ENCODE measurements at regions not wholly inside any gene's neighbourhood (a gene's known extent, or its start where the extent isn't known, plus 50 kb on each side); places are given as distances from the start of the nearest gene placed in this dataset.

- TF ChIP-seq EZH2 (IDR thresholded peaks at IDR 0.05; ENCODE audit: insufficient read depth, poor library complexity, severe bottlenecking) (no peak), EZH2phosphoT487 (IDR thresholded peaks at IDR 0.05; ENCODE audit: insufficient read depth, low read depth) (no peak)
- Histone ChIP-seq H3K4me1 (ENCODE audit: insufficient read depth) (no peaks in the 10 kb centered on the region), H3K9ac (no peak overlapping the region), H3K4me2 (ENCODE audit: unreplicated experiment) (no peak overlapping the region), H3K79me2 (ENCODE audit: insufficient read depth) (no peaks in the 10 kb centered on the region), H2AFZ (no peak overlapping the region), H4K20me1 (ENCODE audit: insufficient read depth) (no peaks in the 10 kb centered on the region), H3K9me3 (ENCODE audit: low read depth) (no peaks in the 10 kb centered on the region), H3K4me3 (no peak overlapping the region), H3K27ac (no peak overlapping the region), H3K9me2 (ENCODE audit: insufficient read depth) (no peaks in the 10 kb centered on the region), H3K36me3 (ENCODE audit: low read depth) (no peaks in the 10 kb centered on the region), H3F3A (ENCODE audit: insufficient read depth) (no peaks in the 10 kb centered on the region), H3K27me3 (replicated peaks; ENCODE audit: insufficient read depth) (no peaks in the 10 kb centered on the region; the same call in 1 of the 2 replicates)
- 46 to 64% methylated on average over 3 of the region's 3 CpGs for WGBS, 2 experiments (ENCODE audit: low coverage in 1 of 2, low lambda C conversion rate in 2 of 2, missing lambda C conversion rate in 2 of 2)
- in situ Hi-C loops (cut with MboI), result no loop called here
- no peak for DNase-seq
These were observed 415.1 kb downstream of the BCAT1 start for GRCh38 chr12:24533716-24534352.

GRCh38 chr12:24530689-24531088 is 418.2 kb downstream of the BCAT1 start:
- Histone ChIP-seq H3F3A (ENCODE audit: insufficient read depth) (no peaks in the 10 kb centered on the region), H3K9ac (no peak overlapping the region), H3K4me1 (ENCODE audit: insufficient read depth) (no peaks in the 10 kb centered on the region), H3K9me2 (ENCODE audit: insufficient read depth) (no peaks in the 10 kb centered on the region), H3K4me2 (ENCODE audit: unreplicated experiment) (no peak overlapping the region), H3K9me3 (ENCODE audit: low read depth) (no peaks in the 10 kb centered on the region), H3K27ac (no peak overlapping the region), H2AFZ (no peak overlapping the region), H3K4me3 (no peak overlapping the region), H3K36me3 (ENCODE audit: low read depth) (no peaks in the 10 kb centered on the region), H4K20me1 (ENCODE audit: insufficient read depth) (no peaks in the 10 kb centered on the region), H3K79me2 (ENCODE audit: insufficient read depth) (no peaks in the 10 kb centered on the region), H3K27me3 (replicated peaks; ENCODE audit: insufficient read depth) (no peaks in the 10 kb centered on the region; the same call in 1 of the 2 replicates)
- TF ChIP-seq EZH2phosphoT487 (IDR thresholded peaks at IDR 0.05; ENCODE audit: insufficient read depth, low read depth), result no peak
- TF ChIP-seq EZH2 (IDR thresholded peaks at IDR 0.05; ENCODE audit: insufficient read depth, poor library complexity, severe bottlenecking), result no peak
- WGBS, 2 experiments (ENCODE audit: low coverage in 1 of 2, low lambda C conversion rate in 2 of 2, missing lambda C conversion rate in 2 of 2), result 12 to 17% methylated on average over 2 of the region's 2 CpGs
- DNase-seq, result no peak
- in situ Hi-C loops (cut with MboI), result no loop called here

GRCh38 chr12:24527102-24527501 is 421.8 kb downstream of the BCAT1 start:
- TF ChIP-seq EZH2phosphoT487 (IDR thresholded peaks at IDR 0.05; ENCODE audit: insufficient read depth, low read depth) (no peak), EZH2 (IDR thresholded peaks at IDR 0.05; ENCODE audit: insufficient read depth, poor library complexity, severe bottlenecking) (no peak)
- no peaks in the 10 kb centered on the region for H4K20me1 ChIP-seq (ENCODE audit: insufficient read depth)
- no peak overlapping the region for H2AFZ ChIP-seq
- no peak overlapping the region for H3K4me3 ChIP-seq
- no peak overlapping the region for H3K9ac ChIP-seq
- no peak for DNase-seq
- H3K4me2 ChIP-seq (ENCODE audit: unreplicated experiment), result no peak overlapping the region
- H3K27me3 ChIP-seq (replicated peaks; ENCODE audit: insufficient read depth), result no peaks in the 10 kb centered on the region; the same call in 1 of the 2 replicates
- no peak overlapping the region for H3K27ac ChIP-seq
- H3K4me1 ChIP-seq (ENCODE audit: insufficient read depth), result no peaks in the 10 kb centered on the region
- H3K79me2 ChIP-seq (ENCODE audit: insufficient read depth), result no peaks in the 10 kb centered on the region
- H3K9me2 ChIP-seq (ENCODE audit: insufficient read depth), result no peaks in the 10 kb centered on the region
- no peaks in the 10 kb centered on the region for H3F3A ChIP-seq (ENCODE audit: insufficient read depth)
- in situ Hi-C loops (cut with MboI), result no loop called here
- no peaks in the 10 kb centered on the region for H3K9me3 ChIP-seq (ENCODE audit: low read depth)
- H3K36me3 ChIP-seq (ENCODE audit: low read depth), result no peaks in the 10 kb centered on the region

GRCh38 chr12:24522736-24523135 is 426.2 kb downstream of the BCAT1 start:
- 20 to 22% methylated on average over 1 of the region's 1 CpG for WGBS, 2 experiments (ENCODE audit: low coverage in 1 of 2, low lambda C conversion rate in 2 of 2, missing lambda C conversion rate in 2 of 2)
- no peak for TF ChIP-seq EZH2phosphoT487 (IDR thresholded peaks at IDR 0.05; ENCODE audit: insufficient read depth, low read depth)
- no peak for TF ChIP-seq EZH2 (IDR thresholded peaks at IDR 0.05; ENCODE audit: insufficient read depth, poor library complexity, severe bottlenecking)
- H3K79me2 ChIP-seq (ENCODE audit: insufficient read depth), result no peaks in the 10 kb centered on the region
- no peaks in the 10 kb centered on the region for H3K9me3 ChIP-seq (ENCODE audit: low read depth)
- no peak overlapping the region for H3K27ac ChIP-seq
- no peaks in the 10 kb centered on the region for H3F3A ChIP-seq (ENCODE audit: insufficient read depth)
- DNase-seq, result no peak
- no peak overlapping the region for H3K4me3 ChIP-seq
- no peak overlapping the region for H3K9ac ChIP-seq
- H3K9me2 ChIP-seq (ENCODE audit: insufficient read depth), result no peaks in the 10 kb centered on the region
- in situ Hi-C loops (cut with MboI), result no loop called here
- H3K4me1 ChIP-seq (ENCODE audit: insufficient read depth), result no peaks in the 10 kb centered on the region
- no peak overlapping the region for H2AFZ ChIP-seq
- H3K36me3 ChIP-seq (ENCODE audit: low read depth), result no peaks in the 10 kb centered on the region
- H4K20me1 ChIP-seq (ENCODE audit: insufficient read depth), result no peaks in the 10 kb centered on the region
- H3K4me2 ChIP-seq (ENCODE audit: unreplicated experiment), result no peak overlapping the region
- H3K27me3 ChIP-seq (replicated peaks; ENCODE audit: insufficient read depth), result no peaks in the 10 kb centered on the region

GRCh38 chr12:24519759-24520158 is 429.1 kb downstream of the BCAT1 start:
- no peaks in the 10 kb centered on the region for H3K36me3 ChIP-seq (ENCODE audit: low read depth)
- no peaks in the 10 kb centered on the region for H3K27me3 ChIP-seq (replicated peaks; ENCODE audit: insufficient read depth)
- H4K20me1 ChIP-seq (ENCODE audit: insufficient read depth), result no peaks in the 10 kb centered on the region
- H3K27ac ChIP-seq, result no peak overlapping the region
- TF ChIP-seq EZH2 (IDR thresholded peaks at IDR 0.05; ENCODE audit: insufficient read depth, poor library complexity, severe bottlenecking) (no peak), EZH2phosphoT487 (IDR thresholded peaks at IDR 0.05; ENCODE audit: insufficient read depth, low read depth) (no peak)
- in situ Hi-C loops (cut with MboI), result no loop called here
- no peak overlapping the region for H3K9ac ChIP-seq
- H2AFZ ChIP-seq, result no peak overlapping the region
- no peaks in the 10 kb centered on the region for H3K9me3 ChIP-seq (ENCODE audit: low read depth)
- no peak overlapping the region for H3K4me3 ChIP-seq
- H3K4me2 ChIP-seq (ENCODE audit: unreplicated experiment), result no peak overlapping the region
- DNase-seq, result no peak
- no peaks in the 10 kb centered on the region for H3F3A ChIP-seq (ENCODE audit: insufficient read depth)
- H3K4me1 ChIP-seq (ENCODE audit: insufficient read depth), result no peaks in the 10 kb centered on the region
- no peaks in the 10 kb centered on the region for H3K9me2 ChIP-seq (ENCODE audit: insufficient read depth)
- 14 to 47% methylated on average over 1 of the region's 1 CpG for WGBS, 2 experiments (ENCODE audit: low coverage in 1 of 2, low lambda C conversion rate in 2 of 2, missing lambda C conversion rate in 2 of 2)
- H3K79me2 ChIP-seq (ENCODE audit: insufficient read depth), result no peaks in the 10 kb centered on the region
